Fibroblast of the aortic adventitia (primary cell): ENCODE measurements at regions not wholly inside any gene's neighbourhood (a gene's known extent, or its start where the extent isn't known, plus 50 kb on each side); places are given as distances from the start of the nearest gene placed in this dataset.

Experiments used
- DNase-seq: peaks from one replicate; pipeline ENCODE4 v3.0.0-alpha.2; 2010; ENCODE audit warnings: low read depth
- H3K4me3 ChIP-seq: 2 replicates; pipeline ENCODE4 v1.5.1; 2011; ENCODE audit warnings: low read depth, mild to moderate bottlenecking, control low read depth, low read length, moderate library complexity
- CTCF ChIP-seq: IDR thresholded peaks from 2 replicates; pipeline ENCODE4 v1.5.1; 2011; ENCODE audit warnings: mild to moderate bottlenecking, low read length, control low read depth, inconsistent platforms; ENCODE audit not compliant: insufficient read depth

DNA sequence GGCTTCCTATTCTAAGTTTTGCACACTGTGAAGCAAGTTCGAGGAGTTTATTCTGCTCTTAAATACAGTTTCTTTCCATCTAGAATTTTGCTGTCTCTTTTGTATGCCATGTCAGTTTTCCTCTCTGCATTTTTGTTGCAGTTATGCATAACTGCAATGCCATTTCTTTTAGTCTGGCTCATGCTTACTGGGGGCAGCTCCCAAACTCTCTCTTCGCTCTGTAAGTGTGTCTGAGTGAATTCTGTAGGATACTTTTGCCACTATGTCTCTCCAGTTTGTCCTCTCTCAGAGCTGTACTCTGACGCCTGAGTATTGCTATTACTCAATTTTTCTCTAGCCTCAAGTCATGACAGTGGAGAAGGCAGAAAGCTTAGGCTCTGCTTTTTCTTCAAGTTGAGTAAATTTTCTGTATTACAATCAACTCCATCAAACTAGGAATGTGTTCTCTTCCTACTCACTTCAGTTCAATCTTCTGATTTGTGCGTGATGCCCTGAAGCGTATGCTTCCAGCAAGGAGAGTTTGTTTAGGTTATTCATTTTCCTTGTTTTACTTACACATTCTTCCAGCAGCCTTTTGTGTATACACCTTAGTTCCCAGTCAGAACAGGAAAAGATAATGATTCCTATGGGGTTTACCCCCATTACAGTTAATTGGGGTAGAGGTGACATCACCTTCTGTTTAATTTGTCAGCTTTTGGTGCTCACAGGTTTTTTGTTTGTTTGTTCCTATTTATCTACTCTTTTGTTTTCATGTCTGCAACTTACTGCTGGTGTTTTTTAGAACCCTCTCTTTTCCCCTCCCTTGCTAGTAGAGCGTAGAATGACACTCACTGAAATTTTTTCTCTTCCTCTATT, 430.9 kb downstream of the BCKDHB start:
- no peak for DNase-seq
- TF ChIP-seq CTCF, result no peak
- H3K4me3 ChIP-seq, result no peak overlapping the region

- no peak for TF ChIP-seq CTCF
- DNase-seq, result no peak
- no peak overlapping the region for H3K4me3 ChIP-seq
Observed at GRCh38 chr6:80535914-80536565, 429.6 kb downstream of the BCKDHB start.

- TF ChIP-seq CTCF, result no peak
- no peak overlapping the region for H3K4me3 ChIP-seq
- DNase-seq, result peak; percentile 44
Observed at GRCh38 chr6:80531681-80532619, 425.5 kb downstream of the BCKDHB start.

DNA sequence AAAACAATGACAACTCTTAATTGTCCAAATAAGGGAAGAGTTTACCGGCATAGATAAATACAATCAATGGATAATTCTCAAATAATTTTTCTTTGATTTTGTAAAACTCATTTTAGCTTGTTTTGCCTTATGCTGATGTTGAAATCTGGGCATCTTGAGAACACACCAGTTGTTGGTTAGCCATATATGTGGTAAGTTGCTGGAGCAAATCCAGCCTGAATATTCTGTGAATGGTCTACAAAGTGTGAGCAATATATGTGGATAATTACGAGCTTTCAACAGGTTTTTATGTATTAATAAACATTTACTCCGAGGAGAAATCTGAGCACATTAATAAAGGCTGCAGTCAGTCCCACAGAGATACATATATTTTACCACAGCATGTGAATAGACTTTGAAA, 423.6 kb downstream of the BCKDHB start:
- no peak for DNase-seq
- TF ChIP-seq CTCF, result no peak
- no peak overlapping the region for H3K4me3 ChIP-seq

- H3K4me3 ChIP-seq, result no peak overlapping the region
- no peak for TF ChIP-seq CTCF
- peak; percentile 56 for DNase-seq
Observed at GRCh38 chr6:80528115-80528514, 421.6 kb downstream of the BCKDHB start.

GRCh38 chr6:80527552-80528052, 421.1 kb downstream of the BCKDHB start:
- no peak for TF ChIP-seq CTCF
- no peak overlapping the region for H3K4me3 ChIP-seq
- no peak for DNase-seq
